Stimulated activated effector memory CD8-positive, alpha-beta T cell treated with anti-CD3 and anti-CD28 coated beads, Interleukin-12 subunit alpha, Interleukin-12 subunit beta, amount 100 ng/mL, for 72 hours (primary cell): ENCODE measurements at regions not wholly inside any gene's neighbourhood (a gene's known extent, or its start where the extent isn't known, plus 50 kb on each side); places are given as distances from the start of the nearest gene placed in this dataset.
"Not testable (repeated sequence)": the region's sequence is repeated elsewhere in the genome, so short reads cannot be mapped to it uniquely, and the experiment has no call there.

Experiments used
- ATAC-seq: fragments of 150-1000 bp; cut with Tn5 transposase; 2 replicates; pipeline ENCODE4 v1.10.0; 2021
- DNase-seq, 2 donors: peaks; one replicate each; pipeline ENCODE4 v3.0.0; 2021 to 2022; ENCODE audit warnings: low spot score in 2 of 2
- H3K27ac Mint-ChIP-seq: one replicate; pipeline ENCODE4 v1.8.0; 2022; ENCODE audit warnings: mild to moderate bottlenecking, mixed read lengths
- H3K36me3 Mint-ChIP-seq: one replicate; pipeline ENCODE4 v1.8.0; 2022; ENCODE audit warnings: mild to moderate bottlenecking, mixed read lengths
- H3K4me1 Mint-ChIP-seq: one replicate; pipeline ENCODE4 v1.8.0; 2022; ENCODE audit warnings: mixed read lengths
- H3K4me3 Mint-ChIP-seq: one replicate; pipeline ENCODE4 v1.8.0; 2022; ENCODE audit warnings: mild to moderate bottlenecking, mixed read lengths
- H3K9me3 Mint-ChIP-seq: one replicate; pipeline ENCODE4 v1.8.0; 2022; ENCODE audit warnings: mixed read lengths

DNA sequence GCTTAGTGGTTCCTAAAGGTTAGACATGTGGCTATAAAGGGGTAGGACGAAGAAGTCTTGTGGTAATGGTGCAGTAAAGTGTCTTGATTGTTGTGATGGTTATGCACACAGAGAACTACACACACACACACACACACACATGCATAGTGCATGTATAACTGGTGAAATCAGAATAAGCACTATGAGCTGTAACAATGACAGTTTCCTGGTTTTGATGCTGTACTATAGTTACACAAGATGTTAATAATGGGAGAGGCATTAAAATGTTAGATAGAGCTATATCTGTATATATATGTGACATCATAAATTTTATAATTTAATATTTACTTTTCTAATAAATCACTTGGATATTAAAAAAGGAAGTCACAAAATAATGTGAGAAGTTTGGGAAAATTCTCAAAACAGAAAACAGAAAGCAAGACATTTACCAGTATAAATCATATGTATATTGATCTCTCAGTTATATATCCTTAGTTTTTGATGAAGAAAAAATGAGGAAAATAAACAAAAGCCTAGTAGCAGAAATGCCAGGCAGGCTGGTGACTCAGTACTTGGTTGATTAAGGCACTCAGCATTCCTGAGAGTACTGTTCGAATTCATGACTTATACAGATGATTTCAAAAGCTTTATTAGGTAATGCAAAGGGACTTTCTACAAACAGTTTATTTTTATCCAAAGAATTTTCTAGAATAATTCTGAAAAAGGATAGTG lies 350.5 kb upstream of the DAB2 start:
- ATAC-seq (no peak), DNase-seq (no peak)
- H3K9me3 Mint-ChIP-seq: no peaks in the 10 kb centered on the region
- no peak overlapping the region for H3K4me3 Mint-ChIP-seq
- H3K36me3 Mint-ChIP-seq: no peaks in the 10 kb centered on the region
- H3K27ac Mint-ChIP-seq: no peak overlapping the region
- H3K4me1 Mint-ChIP-seq: no peaks in the 10 kb centered on the region

DNA sequence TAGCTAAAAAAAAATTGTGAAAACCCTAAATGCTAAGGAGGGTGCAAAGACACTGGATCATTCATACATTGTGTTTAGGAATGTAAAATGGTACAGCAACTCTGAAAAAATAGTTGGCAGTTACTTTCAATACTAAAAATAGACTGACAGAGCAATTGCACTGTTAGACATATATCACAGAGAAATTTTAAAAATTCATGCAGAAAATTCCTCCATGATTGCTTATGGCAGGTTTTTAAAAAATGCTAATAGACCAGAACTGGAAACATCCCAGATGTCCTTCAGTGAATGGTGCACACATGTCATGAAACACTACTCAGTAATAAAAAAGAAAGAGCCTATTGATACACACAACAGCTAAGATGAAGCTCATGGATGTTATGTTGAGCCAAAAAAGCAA lies 349.8 kb upstream of the DAB2 start:
- Mint-ChIP-seq H3K27ac (no peak overlapping the region), H3K4me3 (no peak overlapping the region), H3K4me1 (no peaks in the 10 kb centered on the region), H3K36me3 (no peaks in the 10 kb centered on the region), H3K9me3 (no peaks in the 10 kb centered on the region)
- ATAC-seq (no peak), DNase-seq (no peak)

DNA sequence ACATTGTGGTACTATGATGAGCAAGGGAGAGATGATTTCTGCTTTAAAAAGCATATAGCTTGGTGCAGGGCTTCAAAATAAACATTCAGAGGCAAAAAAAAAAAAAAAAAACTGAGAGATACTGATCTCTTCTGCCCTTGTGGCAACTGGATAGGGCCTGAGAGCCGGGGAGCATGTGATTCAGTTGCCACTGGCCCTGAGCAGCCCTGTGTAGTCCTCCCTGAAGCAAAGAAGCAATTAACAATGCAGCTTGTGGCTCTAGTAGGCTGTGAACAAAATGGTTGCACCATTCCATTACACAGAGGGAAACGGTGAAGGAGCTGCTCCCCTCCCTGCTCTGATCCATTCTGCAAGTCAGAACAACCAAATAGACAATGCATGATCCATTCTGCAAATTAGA lies 347.5 kb upstream of the DAB2 start:
- H3K4me3 Mint-ChIP-seq: no peak overlapping the region
- H3K9me3 Mint-ChIP-seq: no peaks in the 10 kb centered on the region
- no peak for ATAC-seq
- no peak overlapping the region for H3K27ac Mint-ChIP-seq
- no peak for DNase-seq
- no peaks in the 10 kb centered on the region for H3K36me3 Mint-ChIP-seq
- no peaks in the 10 kb centered on the region for H3K4me1 Mint-ChIP-seq

DNA sequence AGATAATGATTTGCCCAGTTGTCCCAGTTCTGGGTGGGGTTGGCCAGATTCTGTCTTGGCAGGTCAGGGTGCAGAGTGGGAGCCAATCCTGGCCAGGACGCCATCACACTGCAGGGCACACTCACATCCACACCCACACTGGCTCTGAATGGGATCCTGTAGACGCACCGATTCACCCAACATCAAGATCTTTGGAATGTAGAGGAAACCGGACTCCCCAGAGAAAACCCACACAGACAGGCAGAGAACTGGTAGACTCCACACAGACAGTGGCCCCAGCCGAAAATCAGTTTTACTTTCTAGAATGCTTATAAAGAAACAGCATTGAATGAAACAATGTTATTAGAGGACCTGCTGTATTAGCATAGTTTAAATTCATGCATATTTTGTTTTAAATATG lies 343.1 kb upstream of the DAB2 start:
- Mint-ChIP-seq H3K4me3 (no peak overlapping the region), H3K27ac (no peak overlapping the region), H3K4me1 (no peaks in the 10 kb centered on the region), H3K36me3 (no peaks in the 10 kb centered on the region), H3K9me3 (no peaks in the 10 kb centered on the region)
- ATAC-seq (no peak), DNase-seq (no peak)

DNA sequence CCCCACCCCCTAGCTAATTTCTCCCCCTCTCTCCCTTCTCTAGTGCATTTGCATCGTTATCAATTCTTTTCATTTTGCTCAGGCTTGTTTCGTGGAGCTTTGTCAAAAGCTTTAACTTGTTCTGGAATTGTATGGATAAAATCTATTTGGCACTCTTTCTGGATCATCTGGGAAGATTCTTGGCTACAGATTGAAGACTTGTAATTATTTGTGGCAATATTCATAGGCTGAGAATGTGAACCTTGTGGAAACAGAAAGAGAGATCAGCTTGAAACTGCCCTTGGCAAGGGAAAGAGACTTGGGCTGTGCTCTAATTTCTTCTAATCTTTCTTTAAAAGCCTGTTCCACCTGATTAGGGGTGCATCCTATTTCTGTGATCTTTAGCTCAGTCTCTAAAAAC lies 340.6 kb upstream of the DAB2 start:
- H3K4me1 Mint-ChIP-seq: no peaks in the 10 kb centered on the region
- no peaks in the 10 kb centered on the region for H3K9me3 Mint-ChIP-seq
- DNase-seq (no peak), ATAC-seq (no peak)
- H3K27ac Mint-ChIP-seq: no peak overlapping the region
- H3K36me3 Mint-ChIP-seq: no peaks in the 10 kb centered on the region
- H3K4me3 Mint-ChIP-seq: no peak overlapping the region

DNA sequence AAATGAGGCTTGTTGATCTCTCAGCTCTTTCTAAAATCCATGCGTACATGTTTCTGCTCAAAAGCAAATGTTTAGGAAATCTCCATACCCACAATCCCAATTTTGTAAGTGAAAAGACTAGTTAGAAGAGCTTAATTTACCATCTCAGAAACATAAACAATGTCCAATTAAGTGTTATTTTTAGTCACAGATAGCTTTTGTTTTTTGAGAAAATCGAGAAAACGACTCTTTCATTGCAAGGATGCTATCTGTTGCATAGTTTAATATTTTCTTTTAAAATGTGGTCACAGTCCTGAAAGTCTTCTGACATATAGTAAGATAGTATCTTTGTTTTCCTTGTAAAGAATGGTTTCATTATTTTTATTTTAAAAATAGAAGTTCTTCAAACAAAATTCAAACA lies 338.0 kb upstream of the DAB2 start:
- DNase-seq (no peak), ATAC-seq (no peak)
- Mint-ChIP-seq H3K9me3 (no peaks in the 10 kb centered on the region), H3K36me3 (no peaks in the 10 kb centered on the region), H3K27ac (no peak overlapping the region), H3K4me3 (no peak overlapping the region), H3K4me1 (no peaks in the 10 kb centered on the region)

DNA sequence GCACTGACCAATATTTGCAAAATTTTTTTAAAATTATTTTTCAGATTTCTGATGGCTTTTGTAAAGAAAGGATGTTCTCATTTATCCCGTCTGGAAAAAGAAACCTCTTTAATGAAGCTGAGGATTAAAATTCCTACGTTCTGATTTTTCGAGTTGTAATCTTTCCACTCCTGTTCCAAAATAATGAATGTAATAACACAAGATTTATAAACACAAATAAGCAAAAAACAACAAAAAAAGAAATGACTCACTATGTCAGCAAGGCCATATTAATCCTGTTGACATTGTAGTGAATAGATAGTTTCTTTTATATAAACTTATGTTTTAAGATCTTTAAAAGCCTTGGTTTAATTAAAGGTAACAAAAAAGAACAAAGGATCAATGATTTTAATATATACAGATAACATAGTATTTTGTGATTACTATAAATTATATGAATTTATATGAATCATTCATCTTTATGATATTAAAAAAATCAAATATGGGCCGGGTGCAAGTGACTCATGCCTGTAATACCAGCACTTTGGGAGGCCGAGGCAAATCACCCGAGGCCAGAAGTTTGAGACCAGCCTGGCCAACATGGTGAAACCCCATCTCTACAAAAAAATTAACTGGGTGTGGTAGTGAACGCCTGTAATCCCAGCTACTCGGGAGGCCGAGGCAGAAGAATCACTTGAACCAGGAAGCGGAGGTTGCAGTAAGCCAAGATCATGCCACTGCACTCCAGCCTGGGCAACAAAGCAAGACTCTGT lies 336.6 kb upstream of the DAB2 start:
- DNase-seq (no peak), ATAC-seq (no peak)
- Mint-ChIP-seq H3K4me1 (no peaks in the 10 kb centered on the region), H3K9me3 (no peaks in the 10 kb centered on the region), H3K36me3 (no peaks in the 10 kb centered on the region), H3K27ac (no peak overlapping the region), H3K4me3 (no peak overlapping the region)

DNA sequence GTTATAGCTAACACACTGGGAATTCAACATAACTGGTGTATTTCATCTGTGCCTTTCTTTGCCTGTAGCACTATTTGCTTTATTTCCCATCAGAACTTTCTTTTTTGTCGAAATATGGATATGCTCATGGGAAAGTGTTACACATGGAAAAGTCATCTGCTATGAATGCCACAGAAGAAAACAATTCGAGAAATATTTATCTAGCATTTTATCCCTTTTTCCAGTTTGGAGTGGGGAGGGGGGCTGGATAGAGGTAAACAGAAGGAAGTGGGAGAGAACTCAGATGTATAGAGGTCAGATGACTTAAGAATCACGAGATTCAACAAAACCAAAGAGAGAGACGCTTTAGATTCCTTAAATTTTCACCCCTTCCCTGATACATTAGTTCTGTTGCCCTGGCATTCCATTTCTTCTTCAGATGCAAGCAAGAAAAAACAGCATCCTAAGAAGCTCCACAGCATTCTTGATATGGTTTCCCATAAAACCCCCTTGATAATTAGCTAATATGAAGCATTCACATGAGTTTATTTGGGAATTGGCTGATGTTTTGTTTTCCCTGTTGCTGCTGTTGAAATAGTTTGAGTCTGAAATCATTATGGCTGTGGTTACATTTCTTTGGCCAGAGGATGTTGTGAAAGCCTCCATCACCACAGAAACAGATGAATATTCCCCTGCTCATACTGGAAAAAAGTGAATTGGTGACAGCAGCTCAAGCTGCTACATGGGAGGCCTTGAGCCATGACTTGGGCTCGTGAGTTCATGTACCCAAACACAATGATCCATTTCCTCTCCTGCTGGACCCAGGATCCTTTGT lies 335.8 kb upstream of the DAB2 start:
- Mint-ChIP-seq H3K4me3 (no peak overlapping the region), H3K36me3 (no peaks in the 10 kb centered on the region), H3K4me1 (no peaks in the 10 kb centered on the region), H3K27ac (no peak overlapping the region), H3K9me3 (no peaks in the 10 kb centered on the region)
- ATAC-seq: no peak
- DNase-seq: no peak

DNA sequence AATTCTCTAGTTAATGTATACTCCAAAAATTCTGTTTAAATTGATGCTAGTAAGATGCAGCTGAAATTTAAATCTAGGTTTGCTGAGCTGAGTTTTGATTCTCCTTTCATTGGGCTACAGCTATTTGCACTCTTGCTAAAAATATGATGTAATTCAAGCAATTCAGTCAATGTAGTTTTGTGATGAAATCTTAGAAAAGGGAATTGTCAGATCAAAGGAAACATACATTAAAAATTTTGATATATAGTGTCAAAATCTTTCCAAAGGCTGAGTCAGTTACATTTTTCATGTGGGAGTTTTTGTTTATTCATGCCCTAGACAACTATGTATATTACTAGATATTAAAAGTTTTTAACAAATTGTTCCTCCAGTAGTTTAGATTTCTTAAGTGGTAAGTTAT lies 334.9 kb upstream of the DAB2 start:
- Mint-ChIP-seq H3K9me3 (no peaks in the 10 kb centered on the region), H3K27ac (no peak overlapping the region), H3K36me3 (no peaks in the 10 kb centered on the region), H3K4me1 (no peaks in the 10 kb centered on the region), H3K4me3 (no peak overlapping the region)
- DNase-seq (no peak), ATAC-seq (no peak)

DNA sequence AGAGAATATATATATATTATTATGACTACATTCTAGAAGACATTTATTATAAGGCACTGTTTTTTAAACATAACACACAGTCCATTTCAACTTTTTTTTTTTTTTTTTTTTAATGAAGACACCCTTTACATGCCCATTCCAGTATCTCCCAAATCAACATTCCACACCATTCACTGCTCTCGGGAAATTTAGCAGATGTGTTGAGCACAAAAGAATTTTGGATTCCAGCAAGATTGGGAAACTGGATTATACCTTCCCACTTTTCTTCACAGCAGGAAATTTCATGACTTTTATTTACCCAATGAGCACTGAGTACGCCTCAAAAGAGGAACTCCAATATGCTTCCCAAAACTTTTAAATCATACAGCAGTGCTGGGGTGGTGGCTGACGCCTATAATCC lies 333.6 kb upstream of the DAB2 start:
- no peak for ATAC-seq
- Mint-ChIP-seq H3K4me3 (no peak overlapping the region), H3K4me1 (no peaks in the 10 kb centered on the region), H3K27ac (no peak overlapping the region), H3K9me3 (no peaks in the 10 kb centered on the region), H3K36me3 (no peaks in the 10 kb centered on the region)
- no peak for DNase-seq

DNA sequence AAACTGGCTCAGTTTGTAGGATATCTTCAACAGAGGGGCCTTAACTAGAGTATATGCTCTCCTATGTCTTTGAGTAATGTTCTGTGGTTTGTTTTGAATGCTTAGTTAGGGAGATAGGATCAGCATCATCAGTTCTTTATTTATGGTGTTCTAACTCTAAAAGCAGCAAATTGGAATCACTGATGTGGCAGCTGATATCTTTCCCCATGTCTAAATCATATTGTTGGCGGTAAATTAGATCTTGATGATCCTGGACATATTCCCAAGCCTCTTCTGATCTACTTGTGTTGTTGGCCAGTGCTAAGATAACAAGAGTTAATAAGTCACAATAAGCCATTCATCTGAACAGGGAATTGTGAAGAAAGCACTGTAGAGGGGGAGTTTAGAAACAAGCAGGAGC lies 332.4 kb upstream of the DAB2 start:
- no peaks in the 10 kb centered on the region for H3K9me3 Mint-ChIP-seq
- no peak for DNase-seq
- H3K4me3 Mint-ChIP-seq: no peak overlapping the region
- no peaks in the 10 kb centered on the region for H3K36me3 Mint-ChIP-seq
- H3K4me1 Mint-ChIP-seq: no peaks in the 10 kb centered on the region
- no peak overlapping the region for H3K27ac Mint-ChIP-seq
- no peak for ATAC-seq

DNA sequence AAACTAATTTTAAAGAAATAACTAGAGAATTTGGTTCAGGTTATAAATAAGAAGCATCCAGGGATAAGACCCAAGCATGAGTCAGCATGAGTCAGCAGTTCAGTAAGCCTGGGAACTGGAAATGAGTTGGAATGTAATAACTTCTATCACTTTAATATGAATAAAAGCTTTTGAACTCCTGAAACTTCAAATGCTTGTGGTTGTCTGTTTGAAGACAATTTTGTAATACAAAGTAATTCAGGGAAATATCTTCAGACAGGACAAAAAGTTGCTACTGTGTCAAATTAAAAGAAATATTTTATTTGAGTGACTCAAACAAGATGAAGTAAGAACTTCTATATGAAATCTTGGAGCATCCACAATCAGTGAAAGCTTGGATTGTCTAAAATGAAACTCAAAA lies 331.2 kb upstream of the DAB2 start:
- H3K9me3 Mint-ChIP-seq: peaks cover 3% of the 10 kb centered on the region
- H3K36me3 Mint-ChIP-seq: no peaks in the 10 kb centered on the region
- H3K27ac Mint-ChIP-seq: no peak overlapping the region
- H3K4me1 Mint-ChIP-seq: no peaks in the 10 kb centered on the region
- ATAC-seq (no peak), DNase-seq (no peak)
- no peak overlapping the region for H3K4me3 Mint-ChIP-seq

DNA sequence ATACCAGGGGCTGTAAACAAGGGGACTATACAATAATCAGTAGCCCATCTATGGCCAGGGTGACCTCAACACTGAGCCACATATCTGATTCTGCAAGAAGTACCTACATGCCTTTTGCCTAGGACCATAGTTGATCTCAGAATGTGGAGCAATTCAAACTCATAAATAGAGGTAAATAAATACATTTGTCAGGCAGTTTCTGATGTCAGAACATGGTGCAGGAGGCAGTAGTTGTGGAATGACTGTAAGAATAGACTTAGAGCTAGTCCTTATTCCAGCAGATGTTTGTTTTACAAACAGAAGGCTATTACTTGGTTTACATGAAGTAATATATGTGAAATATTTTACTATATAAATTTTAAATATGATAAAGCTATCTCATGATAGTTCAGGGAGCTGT lies 330.7 kb upstream of the DAB2 start:
- Mint-ChIP-seq H3K27ac (no peak overlapping the region), H3K9me3 (peaks cover 3% of the 10 kb centered on the region), H3K36me3 (no peaks in the 10 kb centered on the region), H3K4me3 (no peak overlapping the region), H3K4me1 (no peaks in the 10 kb centered on the region)
- ATAC-seq: no peak
- no peak for DNase-seq

DNA sequence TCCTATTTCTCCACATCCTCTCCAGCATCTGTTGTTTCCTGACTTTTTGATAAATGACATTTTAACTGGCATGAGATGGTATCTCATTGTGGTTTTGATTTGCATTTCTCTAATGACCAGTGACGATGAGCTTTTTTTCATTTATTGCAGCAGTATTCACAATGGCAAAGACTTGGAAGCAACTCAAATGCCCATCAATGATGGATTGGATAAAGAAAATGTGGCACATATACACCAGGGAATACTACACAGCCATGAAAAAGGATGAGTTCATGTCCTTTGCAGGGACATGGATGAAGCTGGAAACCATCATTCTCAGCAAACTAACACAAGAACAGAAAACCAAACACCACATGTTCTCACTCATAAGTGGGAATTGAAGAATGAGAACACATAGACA lies 329.0 kb upstream of the DAB2 start:
- not testable (repeated sequence) for H3K36me3 Mint-ChIP-seq, DNase-seq, H3K4me3 Mint-ChIP-seq, ATAC-seq, H3K4me1 Mint-ChIP-seq, H3K9me3 Mint-ChIP-seq, H3K27ac Mint-ChIP-seq

DNA sequence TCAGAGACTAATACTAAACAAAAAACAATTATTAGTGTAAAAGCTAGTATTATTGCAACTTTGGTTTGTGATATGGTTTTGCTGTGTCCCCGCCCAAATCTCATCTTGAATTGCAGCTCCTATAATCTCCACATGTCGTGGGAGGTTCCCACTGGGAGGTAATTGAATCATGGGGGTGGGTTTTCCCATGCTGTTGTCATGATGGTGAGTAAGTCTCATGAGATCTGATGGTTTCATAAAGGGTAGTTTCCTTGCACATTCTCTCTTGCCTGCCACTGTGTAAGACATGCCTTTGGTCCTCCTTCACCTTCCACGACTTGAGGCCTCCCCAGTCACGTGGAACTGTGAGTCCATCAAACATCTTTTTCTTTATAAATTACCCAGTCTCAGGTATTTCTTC lies 325.9 kb upstream of the DAB2 start:
- H3K4me1 Mint-ChIP-seq: no peaks in the 10 kb centered on the region
- DNase-seq (no peak), ATAC-seq (no peak)
- no peak overlapping the region for H3K4me3 Mint-ChIP-seq
- H3K36me3 Mint-ChIP-seq: no peaks in the 10 kb centered on the region
- H3K9me3 Mint-ChIP-seq: peaks cover 3% of the 10 kb centered on the region
- no peak overlapping the region for H3K27ac Mint-ChIP-seq

DNA sequence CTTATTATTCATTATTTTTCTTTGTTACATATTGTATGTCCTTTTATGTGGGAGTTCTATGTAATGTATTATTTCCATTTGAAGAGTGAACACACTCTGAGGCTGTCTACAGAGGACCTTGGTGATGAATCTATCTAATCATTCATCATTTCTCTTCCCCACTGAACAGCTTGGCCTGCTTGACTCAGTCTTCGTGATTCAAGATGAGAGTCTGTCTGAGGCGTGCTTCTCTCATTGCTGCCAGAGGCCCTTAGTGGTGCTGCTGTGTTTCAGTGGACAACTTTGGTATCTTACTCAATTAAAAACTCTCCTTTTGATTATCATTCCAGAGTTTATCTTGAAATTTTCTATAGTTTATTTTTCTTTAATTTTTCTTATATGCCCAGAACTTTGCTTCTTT lies 318.1 kb upstream of the DAB2 start:
- Mint-ChIP-seq H3K36me3 (no peaks in the 10 kb centered on the region), H3K9me3 (no peaks in the 10 kb centered on the region), H3K4me3 (no peak overlapping the region), H3K27ac (no peak overlapping the region), H3K4me1 (no peaks in the 10 kb centered on the region)
- ATAC-seq: peak; percentile 58
- DNase-seq: no peak
